Right forelimb (tissue), 1 donor: ENCODE measurements at regions not wholly inside any gene's neighbourhood (a gene's known extent, or its start where the extent isn't known, plus 50 kb on each side); places are given as distances from the start of the nearest gene placed in this dataset.

Source experiments
- DNase-seq: peaks from one replicate; pipeline ENCODE4 v3.0.0-alpha.2; 2018

GRCh38 chr2:42888321-42889245 is 96.2 kb upstream of the HAAO start:
- DNase-seq = no peak

DNA sequence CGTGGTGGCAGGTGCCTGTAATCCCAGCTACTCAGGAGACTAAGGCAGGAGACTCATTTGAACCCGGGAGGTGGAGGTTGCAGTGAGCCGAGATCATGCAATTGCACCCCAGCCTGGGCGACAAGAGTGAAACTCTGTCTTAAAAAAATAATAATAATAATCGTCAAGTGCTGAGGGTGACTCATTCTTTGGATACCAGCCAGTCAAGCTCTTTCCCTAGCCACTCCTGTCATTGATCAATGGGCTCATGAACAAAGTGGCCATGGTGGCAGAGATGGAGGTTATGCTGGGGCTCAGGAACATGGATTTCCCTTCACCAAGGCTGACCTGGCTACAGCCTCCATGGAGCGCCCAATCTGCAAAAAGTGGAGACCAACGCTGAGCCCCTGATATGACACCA is 94.5 kb upstream of the HAAO start:
- DNase-seq = no peak

DNA sequence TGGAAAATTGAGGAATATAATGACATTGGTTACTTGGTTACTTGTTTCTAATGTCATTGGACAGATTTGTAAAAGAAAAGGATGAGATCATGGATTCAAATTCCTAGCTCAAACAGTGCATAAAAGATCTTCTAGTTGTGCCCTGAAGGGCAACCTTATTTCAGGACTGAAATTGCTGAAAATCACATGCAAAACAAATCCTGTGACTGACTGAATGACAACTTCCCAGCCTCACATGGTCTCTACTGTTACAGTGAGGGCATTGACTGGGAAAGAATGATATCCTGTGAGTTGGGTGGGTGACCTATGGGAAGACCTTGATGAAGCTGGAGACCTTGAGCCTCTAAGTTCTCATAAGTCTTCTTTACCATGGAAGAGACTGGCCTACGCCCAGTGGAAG is 90.4 kb upstream of the HAAO start:
- no peak for DNase-seq

DNA sequence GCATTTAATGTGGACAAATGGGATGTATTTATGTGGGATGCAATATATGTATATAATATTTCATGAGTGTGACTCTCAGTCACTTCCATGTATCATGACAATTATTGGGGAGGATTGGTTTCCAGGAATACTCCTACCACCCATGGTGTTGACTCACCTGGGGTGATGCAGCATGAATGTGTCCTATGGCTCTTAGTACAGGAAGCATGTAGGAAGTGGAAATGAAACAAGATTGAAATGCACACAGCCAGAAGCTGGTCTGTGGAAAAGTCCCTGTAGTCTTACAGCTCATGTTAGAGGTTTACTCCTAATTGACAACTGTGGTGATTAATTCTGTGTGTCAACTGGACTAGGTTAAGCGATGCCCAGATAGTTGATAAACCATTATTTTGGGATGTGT is 89.3 kb upstream of the HAAO start:
- no peak for DNase-seq

GRCh38 chr2:42880738-42881690 is 88.6 kb upstream of the HAAO start:
- DNase-seq = no peak

DNA sequence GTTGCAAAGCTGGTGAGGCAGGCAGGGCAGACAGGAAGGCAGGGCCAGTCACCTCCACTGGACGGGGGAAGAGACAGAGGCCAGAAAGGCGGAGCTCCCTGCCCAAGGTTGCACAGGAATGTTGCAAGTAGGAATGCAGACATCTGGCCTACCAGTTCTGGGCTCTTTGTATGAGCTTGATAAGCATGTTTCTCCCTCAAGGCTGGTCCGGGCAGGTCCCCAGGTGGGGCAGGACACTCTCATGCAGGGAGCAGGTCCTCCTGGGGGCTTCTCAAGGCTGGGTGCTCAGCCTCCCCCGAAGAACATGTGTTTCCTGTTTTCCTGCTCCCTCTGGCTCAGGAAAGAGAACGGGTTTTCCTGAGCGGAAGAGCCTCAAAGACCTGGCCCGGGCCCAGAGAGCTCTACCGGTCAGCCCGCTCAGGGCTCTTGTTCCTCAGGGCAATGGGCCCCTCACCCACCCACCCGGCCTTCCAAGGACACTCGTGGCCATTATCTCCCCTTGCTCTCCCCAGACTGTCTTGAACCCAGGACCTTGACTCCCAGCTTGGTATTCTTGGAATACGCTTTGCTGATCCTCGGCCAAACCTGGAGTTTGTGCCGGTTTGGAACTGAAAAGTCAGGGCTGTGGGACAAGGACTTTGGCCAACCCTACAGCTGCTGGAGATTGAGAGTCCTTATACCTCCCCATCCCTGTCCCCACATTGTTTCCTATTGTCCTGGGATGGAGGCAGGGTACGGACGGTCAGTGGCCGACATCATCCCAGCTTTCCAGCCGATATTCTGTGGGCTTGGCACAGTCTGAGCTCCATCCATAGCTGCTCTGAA is 87.7 kb upstream of the HAAO start:
- DNase-seq = no peak

DNA sequence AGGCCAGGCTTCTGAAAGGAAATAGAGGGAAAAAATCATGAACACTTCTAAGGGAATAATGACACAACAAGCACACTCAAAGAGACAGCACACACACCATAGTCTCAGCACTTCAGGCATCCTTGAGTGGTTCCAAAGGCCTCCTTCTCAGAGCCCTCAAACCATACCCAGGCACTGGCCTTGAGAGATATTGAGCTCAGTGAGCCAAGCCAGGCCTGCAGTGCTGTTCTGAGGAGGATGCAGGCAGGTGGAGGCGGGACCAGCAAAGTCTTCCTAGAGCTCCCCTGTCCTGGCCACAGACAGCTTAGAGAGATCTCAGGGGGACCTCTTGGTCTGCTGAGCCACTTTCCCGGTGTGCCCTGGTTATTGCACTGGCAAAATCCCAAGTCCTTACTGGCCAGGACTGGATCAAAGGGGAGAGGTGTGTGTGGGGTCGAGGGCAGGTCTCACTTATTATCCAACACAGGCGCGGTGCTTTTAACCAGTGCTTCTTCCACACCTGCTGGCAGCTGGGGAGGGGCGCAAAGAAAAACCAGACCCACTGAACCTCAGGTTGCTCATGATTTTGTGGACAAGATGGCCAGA is 86.8 kb upstream of the HAAO start:
- no peak for DNase-seq

- DNase-seq = no peak
These were observed 86.2 kb upstream of the HAAO start for GRCh38 chr2:42878581-42878980.

DNA sequence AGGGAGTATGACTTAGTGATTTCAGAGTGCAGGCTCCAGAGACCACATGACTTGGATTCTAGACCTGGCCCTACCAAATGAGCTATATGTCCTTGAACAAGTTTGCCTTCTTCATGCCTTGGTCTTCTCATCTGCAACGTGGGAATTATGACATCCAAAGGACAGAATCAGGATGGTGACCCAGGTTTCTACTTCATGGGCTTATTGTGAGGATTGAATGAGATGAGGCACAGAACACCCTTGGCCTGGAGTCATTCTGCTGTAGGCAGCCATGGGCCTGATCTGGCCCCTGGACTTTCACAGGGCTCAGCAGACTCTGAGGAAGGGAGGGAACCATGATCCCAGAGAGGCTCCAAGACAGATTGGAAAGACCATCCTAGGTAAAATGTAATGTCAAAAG is 85.6 kb upstream of the HAAO start:
- no peak for DNase-seq

DNA sequence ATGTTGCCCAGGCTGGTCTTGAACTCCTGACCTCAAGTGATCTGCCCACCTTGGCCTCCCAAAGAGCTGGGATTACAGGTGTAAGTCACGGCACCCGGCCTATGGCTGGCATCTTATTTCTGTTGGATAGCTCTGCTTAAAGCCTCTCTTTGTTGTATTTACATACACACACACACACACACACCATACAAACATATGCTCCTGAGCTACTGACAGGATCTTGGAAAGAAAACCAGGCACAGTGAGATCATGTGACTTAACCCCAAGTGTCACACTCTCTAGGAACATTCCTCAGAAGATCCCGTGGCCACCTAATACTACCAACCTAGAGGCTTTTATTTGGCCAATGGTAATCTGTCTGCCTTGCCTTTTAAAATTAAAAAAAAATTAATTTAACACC is 85.1 kb upstream of the HAAO start:
- no peak for DNase-seq

- DNase-seq = no peak
These were observed 84.0 kb upstream of the HAAO start for GRCh38 chr2:42876326-42876751.

GRCh38 chr2:42875880-42876279 is 83.5 kb upstream of the HAAO start:
- no peak for DNase-seq

GRCh38 chr2:42874949-42875801 is 82.8 kb upstream of the HAAO start:
- peak; percentile 68 for DNase-seq

- DNase-seq = no peak
These were observed 80.3 kb upstream of the HAAO start for GRCh38 chr2:42872721-42873120.

DNA sequence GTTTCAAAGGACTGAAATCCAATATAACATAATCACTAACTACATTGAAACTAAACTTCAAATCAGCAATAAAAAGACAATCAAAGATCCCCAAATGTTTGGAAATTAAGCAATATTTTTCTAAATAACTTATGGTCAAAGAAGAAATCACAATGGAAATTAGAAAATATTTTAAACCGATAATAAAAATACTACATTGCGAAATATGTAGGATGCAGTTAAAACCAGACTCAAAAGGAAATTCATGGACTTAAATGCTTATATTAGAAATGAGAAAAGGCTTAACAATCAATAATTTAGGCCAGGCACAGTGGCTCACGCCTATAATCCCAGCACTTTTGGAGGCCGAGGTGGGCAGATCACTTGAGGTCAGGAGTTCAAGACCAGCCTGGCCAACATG is 79.0 kb upstream of the HAAO start:
- DNase-seq = no peak

DNA sequence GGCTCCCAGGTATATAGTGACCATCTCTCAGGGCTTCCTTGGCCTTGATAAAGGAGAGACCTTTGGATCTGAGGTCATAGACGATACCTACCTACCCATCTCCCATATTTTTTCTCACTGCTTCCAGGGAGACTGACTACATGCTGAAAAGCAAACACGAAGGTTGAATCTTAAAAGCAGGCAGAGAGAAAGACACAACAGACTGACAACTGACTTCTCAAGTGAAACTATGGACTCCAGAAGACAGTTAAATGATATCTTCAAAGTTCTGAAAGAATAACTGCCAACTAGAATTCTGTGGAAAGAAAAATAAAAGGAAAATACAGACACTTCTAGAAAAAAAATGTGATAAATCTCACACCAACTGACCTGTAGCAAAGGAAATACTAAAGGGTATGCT is 76.5 kb upstream of the HAAO start:
- DNase-seq = no peak

DNA sequence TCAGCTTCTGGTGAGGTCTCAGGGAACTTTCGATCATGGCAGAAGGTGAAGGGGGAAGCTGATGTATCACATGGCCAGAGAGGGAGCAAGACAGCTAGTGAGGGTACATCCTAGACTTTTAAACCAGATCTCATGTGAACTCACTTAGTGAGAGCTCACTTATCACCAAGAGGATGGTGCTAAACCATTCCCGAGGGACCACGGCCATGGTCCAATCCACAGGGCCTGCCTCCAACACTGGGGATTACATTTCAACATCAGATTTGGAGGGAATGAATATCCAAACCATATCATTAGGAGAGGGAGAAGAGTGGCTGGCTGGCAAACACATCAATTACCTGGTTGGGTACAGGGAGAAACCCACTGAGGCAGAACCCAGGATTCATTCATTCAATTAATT is 75.7 kb upstream of the HAAO start:
- DNase-seq = no peak

DNA sequence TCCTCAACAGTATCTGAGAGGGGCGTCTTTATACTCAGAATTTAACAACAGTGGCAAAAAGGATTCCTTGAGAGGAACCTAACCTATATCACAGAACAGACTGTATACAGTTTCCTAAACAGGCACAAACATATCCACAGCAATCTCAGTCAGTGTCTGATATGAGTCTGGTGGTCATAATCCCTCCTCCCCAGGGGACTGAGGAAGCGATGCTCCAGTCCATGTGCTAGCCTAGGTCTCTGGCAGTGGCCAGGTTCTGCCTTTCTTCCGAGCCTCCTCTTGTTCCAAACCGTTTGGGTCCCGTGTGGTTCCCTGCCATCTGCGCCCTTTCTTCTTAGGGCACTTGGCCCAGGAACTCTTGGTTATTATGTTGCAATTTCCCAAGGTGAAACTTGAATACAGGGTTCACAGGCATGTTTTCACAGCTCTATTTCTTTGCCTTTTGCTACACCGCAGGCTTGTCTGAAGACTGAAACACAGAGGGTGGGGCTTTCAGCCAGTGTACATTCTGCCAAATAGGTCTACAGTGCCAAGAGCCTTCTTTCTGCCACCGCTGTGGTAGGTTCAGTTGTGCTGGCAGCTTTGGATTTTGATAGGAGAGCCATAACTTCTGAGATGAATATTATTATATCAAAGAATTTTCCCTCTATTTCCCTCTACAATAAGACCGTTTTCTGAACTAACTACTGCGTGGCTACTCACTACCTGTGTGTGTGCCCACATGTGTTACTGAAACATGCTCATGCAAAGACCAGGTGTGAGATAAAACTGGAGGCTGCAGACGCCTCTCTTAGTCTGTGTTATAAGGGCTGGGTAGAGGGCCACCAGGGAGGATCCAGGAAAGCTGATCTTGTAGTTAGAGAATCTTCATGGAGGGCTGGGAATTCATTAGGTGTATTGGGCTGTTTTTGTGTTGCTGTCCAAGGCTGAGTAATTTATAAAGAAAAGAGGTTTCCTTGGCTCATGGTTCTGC is 75.0 kb upstream of the HAAO start:
- no peak for DNase-seq

GRCh38 chr2:42865884-42866881 is 73.8 kb upstream of the HAAO start:
- no peak for DNase-seq
